ENCODE measurements at regions not wholly inside any gene's neighbourhood (a gene's known extent, or its start where the extent isn't known, plus 50 kb on each side); places are given as distances from the start of the nearest gene placed in this dataset.

DNA sequence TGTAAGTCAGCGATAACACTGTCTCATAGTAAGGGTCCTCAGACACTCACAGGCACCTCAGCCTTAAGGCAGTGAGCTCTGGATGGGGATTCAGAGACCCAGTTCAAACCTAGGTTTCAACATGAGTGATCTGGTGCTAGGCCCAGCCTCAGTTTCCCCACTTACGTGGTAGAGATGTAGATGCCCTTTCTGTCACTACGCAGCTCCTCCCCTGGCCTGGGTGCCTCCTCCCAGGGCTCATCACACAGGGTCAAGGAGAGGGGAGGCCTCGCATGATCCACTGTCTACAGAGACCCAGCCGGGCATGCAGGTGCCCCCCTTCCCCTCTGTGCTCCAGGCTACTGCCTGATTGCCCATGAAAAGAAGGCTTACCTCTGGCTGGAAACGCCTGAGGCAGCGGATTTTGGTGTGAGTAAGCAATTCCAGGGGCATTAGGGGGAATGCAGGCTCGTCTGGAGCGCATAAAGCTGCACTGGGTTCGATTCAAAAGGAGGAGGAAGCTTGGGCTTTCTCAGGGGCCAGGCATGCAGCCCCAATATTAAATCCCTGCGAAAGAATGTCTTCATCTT, 69.8 kb upstream of the ANKRD34C start:
- TF ChIP-seq, protein P1, sequence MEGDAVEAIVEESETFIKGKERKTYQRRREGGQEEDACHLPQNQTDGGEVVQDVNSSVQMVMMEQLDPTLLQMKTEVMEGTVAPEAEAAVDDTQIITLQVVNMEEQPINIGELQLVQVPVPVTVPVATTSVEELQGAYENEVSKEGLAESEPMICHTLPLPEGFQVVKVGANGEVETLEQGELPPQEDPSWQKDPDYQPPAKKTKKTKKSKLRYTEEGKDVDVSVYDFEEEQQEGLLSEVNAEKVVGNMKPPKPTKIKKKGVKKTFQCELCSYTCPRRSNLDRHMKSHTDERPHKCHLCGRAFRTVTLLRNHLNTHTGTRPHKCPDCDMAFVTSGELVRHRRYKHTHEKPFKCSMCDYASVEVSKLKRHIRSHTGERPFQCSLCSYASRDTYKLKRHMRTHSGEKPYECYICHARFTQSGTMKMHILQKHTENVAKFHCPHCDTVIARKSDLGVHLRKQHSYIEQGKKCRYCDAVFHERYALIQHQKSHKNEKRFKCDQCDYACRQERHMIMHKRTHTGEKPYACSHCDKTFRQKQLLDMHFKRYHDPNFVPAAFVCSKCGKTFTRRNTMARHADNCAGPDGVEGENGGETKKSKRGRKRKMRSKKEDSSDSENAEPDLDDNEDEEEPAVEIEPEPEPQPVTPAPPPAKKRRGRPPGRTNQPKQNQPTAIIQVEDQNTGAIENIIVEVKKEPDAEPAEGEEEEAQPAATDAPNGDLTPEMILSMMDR (IDR thresholded peaks at IDR 0.05; ENCODE audit: borderline replicate concordance, extremely low read depth, low read length, poor library complexity, severe bottlenecking): no peak
- no peak for TF ChIP-seq EZH2 (IDR thresholded peaks at IDR 0.05; ENCODE audit: borderline replicate concordance, low read depth, low read length, severe bottlenecking)
